Adrenal gland (tissue), 7 donors: ENCODE measurements at regions not wholly inside any gene's neighbourhood (a gene's known extent, or its start where the extent isn't known, plus 50 kb on each side); places are given as distances from the start of the nearest gene placed in this dataset.

Experiments
- DNase-seq, 7 donors: peaks; one replicate each; pipeline ENCODE4 v3.0.0-alpha.2; 2019 to 2020
- H3K27ac ChIP-seq, 5 donors: fragments of 200-600 bp; sonication (generic) in 4 of 5; 1 replicate in 3 of 5; 2 replicates in 2 of 5; pipeline versions ENCODE4 v1.5.1 to v1.8.0; 2016 to 2020; ENCODE audit warnings: mild to moderate bottlenecking in 1 of 5
- H3K27me3 ChIP-seq: fragments of 200-600 bp; 2 replicates; pipeline ENCODE4 v1.8.0; 2021
- H3K36me3 ChIP-seq, 2 donors: fragments of 200-600 bp; replicated peaks in 1 of 2; 1 replicate in 1 of 2; 2 replicates in 1 of 2; pipeline versions ENCODE4 v1.5.1 to v1.8.0; 2018 to 2022
- H3K4me1 ChIP-seq, 2 donors: fragments of 200-600 bp; replicated peaks in 1 of 2; 1 replicate in 1 of 2; 2 replicates in 1 of 2; pipeline versions ENCODE4 v1.5.1 to v1.8.0; 2018 to 2021
- H3K4me3 ChIP-seq, 4 donors: fragments of 200-600 bp; sonication (generic) in 3 of 4; one replicate each; pipeline ENCODE4 v1.5.1; 2016 to 2018
- H3K9me3 ChIP-seq, 3 donors: fragments of 200-600 bp; sonication (generic) in 1 of 3; replicated peaks in 1 of 3; 1 replicate in 2 of 3; 2 replicates in 1 of 3; pipeline versions ENCODE4 v1.5.1 to v1.8.0; 2016 to 2021
- CTCF ChIP-seq, 6 experiments: fragments of 450-650 bp in 4 of 6; fragments of 200-600 bp in 2 of 6; sonication (generic) in 1 of 6; IDR thresholded peaks; 1 replicate in 5 of 6; 2 replicates in 1 of 6; pipeline versions ENCODE4 v1.5.1 to v1.8.0; 2016 to 2021; ENCODE audit warnings: antibody characterized with exemption in 6 of 6, mild to moderate bottlenecking in 2 of 6, moderate library complexity in 1 of 6
- POLR2A ChIP-seq, 2 donors: fragments of 450-650 bp; IDR thresholded peaks; one replicate each; pipeline ENCODE4 v1.6.1; 2017; ENCODE audit warnings: antibody characterized with exemption in 2 of 2, mild to moderate bottlenecking in 2 of 2, moderate library complexity in 1 of 2
- intact Hi-C, 2 donors: fragments of 100-400 bp; cut with DNase I; formaldehyde crosslinking; loops; one replicate each; pipeline versions ENCODE4 v1.14.1 to v1.15.0; 2022 to 2023
- donor health status: DM: yes; HTN: yes; CAD: no.
- donor health status: DM: no; HTN: no; CAD: no.
- donor health status: DM: no; HTN: no; CAD: no.

DNA sequence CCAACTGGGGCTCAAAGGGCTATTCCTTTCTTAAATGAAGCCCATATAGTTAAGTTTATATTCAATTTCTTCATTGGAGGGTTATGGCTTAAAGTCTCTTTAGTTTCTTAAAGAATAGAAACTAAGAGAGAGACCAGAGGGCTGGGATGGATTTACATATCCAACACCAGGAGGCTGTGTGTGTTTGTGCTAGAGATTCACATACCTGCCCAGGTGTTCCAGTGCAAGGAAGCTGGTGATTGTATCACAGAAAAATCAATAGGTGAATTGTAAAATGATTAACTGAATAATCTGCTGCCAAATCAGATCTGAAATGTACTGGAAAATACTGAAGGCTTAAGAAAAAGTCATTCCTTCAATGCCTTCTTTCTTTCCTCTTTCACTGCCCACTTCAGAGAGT is 148.2 kb upstream of the BDNF start:
- Histone ChIP-seq H3K4me1 (no peaks in the 10 kb centered on the region), H3K4me3 (no peak overlapping the region), H3K27ac (no peak overlapping the region), H3K9me3 (no peaks in the 10 kb centered on the region), H3K36me3 (no peaks in the 10 kb centered on the region), H3K27me3 (no peaks in the 10 kb centered on the region)
- intact Hi-C loops = no loop called here
- TF ChIP-seq POLR2A (IDR thresholded peaks at IDR 0.05) (no peak), CTCF (IDR thresholded peaks at IDR 0.05) (no peak)
- DNase-seq = no peak

- Histone ChIP-seq H3K27me3 (no peaks in the 10 kb centered on the region), H3K4me1 (no peaks in the 10 kb centered on the region), H3K9me3 (no peaks in the 10 kb centered on the region), H3K27ac (no peak overlapping the region), H3K36me3 (no peaks in the 10 kb centered on the region), H3K4me3 (no peak overlapping the region)
- no peak for DNase-seq
- intact Hi-C loops = no loop called here
- TF ChIP-seq CTCF (IDR thresholded peaks at IDR 0.05) (no peak), POLR2A (IDR thresholded peaks at IDR 0.05) (no peak)
Measured at GRCh38 chr11:27847496-27847895, 147.2 kb upstream of the BDNF start.

- Histone ChIP-seq H3K27me3 (no peaks in the 10 kb centered on the region), H3K9me3 (no peaks in the 10 kb centered on the region), H3K4me1 (no peaks in the 10 kb centered on the region), H3K36me3 (no peaks in the 10 kb centered on the region), H3K4me3 (no peak overlapping the region), H3K27ac (no peak overlapping the region)
- no peak for DNase-seq
- no peak for TF ChIP-seq CTCF (IDR thresholded peaks at IDR 0.05)
- TF ChIP-seq POLR2A (IDR thresholded peaks at IDR 0.05) = no peak
- intact Hi-C loops = no loop called here
Measured at GRCh38 chr11:27842290-27842689, 142.0 kb upstream of the BDNF start.

- Histone ChIP-seq H3K4me3 (no peak overlapping the region), H3K27ac (no peak overlapping the region), H3K9me3 (no peaks in the 10 kb centered on the region), H3K4me1 (no peaks in the 10 kb centered on the region), H3K36me3 (no peaks in the 10 kb centered on the region), H3K27me3 (no peaks in the 10 kb centered on the region)
- no peak for DNase-seq
- TF ChIP-seq CTCF (IDR thresholded peaks at IDR 0.05) = no peak
- intact Hi-C loops = no loop called here
Measured at GRCh38 chr11:27841023-27841422, 140.8 kb upstream of the BDNF start.
